ENCODE measurements at regions not wholly inside any gene's neighbourhood (a gene's known extent, or its start where the extent isn't known, plus 50 kb on each side); places are given as distances from the start of the nearest gene placed in this dataset.

DNA sequence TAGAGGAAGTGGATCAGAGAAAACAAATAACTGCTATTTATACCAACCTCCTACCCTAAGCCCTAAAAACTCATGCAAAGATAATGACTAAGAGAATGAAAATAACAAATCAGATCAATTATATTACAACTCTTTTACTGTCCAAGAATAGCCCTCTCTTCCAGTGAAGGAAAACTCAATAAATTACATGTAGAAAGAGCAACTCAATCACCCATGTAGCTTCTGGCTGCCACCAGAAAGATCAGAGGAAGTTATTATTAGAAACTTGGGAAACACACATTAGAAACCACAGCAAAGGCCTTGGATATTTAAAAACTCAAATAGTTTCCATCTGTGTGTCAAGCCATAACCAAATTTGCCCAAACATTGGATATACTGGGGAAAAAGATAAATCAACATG is 134.0 kb upstream of the TARS1 start:
- TF ChIP-seq CTCF (IDR thresholded peaks at IDR 0.05; ENCODE audit: borderline replicate concordance, extremely low read depth, low read length, poor library complexity, severe bottlenecking) (no peak), EZH2 (IDR thresholded peaks at IDR 0.05; ENCODE audit: borderline replicate concordance, low read depth, low read length, severe bottlenecking) (no peak)
